ENCODE measurements at regions not wholly inside any gene's neighbourhood (a gene's known extent, or its start where the extent isn't known, plus 50 kb on each side); places are given as distances from the start of the nearest gene placed in this dataset.

DNA sequence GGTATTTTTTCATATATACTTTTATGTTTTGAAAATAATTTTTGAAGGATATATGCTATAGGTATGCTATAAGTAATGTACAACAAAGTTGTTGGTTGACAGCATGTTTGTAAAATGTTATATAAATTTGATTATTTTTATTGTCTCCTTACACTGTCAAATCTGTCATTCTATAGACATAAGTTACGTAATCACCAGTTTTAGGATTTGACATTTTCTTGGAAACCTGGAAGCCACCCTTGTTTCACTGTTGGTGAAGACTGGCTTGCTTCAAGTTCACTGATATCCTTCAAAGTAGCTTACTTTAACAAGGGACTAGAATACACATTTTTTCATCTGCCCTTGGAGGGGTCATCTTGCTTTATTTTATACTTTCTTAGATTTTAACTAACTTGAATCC, 1288.6 kb upstream of the EYS start:
- TF ChIP-seq CTCF (IDR thresholded peaks at IDR 0.05) (no peak), EP300 (IDR thresholded peaks at IDR 0.05; ENCODE audit: low read depth) (no peak), POLR2AphosphoS5 (IDR thresholded peaks at IDR 0.05) (no peak)
